ENCODE measurements at regions not wholly inside any gene's neighbourhood (a gene's known extent, or its start where the extent isn't known, plus 50 kb on each side); places are given as distances from the start of the nearest gene placed in this dataset.

DNA sequence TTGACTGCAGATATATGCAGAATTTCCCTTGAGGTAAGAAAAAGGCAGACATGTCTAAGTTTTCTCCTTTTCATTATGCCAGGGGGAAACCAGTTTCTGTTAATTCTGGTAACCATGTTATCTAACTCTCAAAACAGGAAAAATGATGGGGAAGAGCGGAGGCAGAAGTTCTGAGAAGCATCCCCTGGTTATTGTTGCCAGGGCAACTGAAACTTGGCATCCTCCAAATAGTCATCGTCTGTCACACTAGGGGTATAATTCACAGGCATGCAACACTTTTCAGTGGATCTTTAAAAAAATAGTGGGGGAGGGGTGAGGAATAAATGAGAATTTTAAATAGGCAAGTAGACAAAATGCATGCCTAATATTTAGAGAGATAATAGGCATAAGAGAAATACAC, 715.3 kb upstream of the CXADR start:
- intact Hi-C loops (cut with micrococcal nuclease): no loop called here

DNA sequence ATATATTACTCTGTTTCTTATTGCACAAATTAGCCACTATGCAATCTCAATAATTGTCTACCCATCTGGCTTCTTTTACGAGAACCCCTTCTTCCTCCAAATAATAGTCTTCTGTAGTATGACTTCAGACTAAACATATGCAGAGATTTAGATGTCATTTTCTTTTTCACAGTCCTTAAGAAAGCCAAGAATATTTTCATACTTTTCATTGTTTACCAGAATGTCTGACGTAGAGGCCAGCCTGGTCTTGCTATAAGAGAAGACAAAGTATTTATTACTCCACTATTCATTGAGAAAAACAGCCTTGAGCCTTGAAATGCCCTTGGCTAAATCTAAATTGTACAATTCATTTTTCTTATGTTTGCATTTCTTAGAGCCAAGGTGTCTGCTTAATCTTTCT, 714.9 kb upstream of the CXADR start:
- intact Hi-C loops (cut with micrococcal nuclease): no loop called here

DNA sequence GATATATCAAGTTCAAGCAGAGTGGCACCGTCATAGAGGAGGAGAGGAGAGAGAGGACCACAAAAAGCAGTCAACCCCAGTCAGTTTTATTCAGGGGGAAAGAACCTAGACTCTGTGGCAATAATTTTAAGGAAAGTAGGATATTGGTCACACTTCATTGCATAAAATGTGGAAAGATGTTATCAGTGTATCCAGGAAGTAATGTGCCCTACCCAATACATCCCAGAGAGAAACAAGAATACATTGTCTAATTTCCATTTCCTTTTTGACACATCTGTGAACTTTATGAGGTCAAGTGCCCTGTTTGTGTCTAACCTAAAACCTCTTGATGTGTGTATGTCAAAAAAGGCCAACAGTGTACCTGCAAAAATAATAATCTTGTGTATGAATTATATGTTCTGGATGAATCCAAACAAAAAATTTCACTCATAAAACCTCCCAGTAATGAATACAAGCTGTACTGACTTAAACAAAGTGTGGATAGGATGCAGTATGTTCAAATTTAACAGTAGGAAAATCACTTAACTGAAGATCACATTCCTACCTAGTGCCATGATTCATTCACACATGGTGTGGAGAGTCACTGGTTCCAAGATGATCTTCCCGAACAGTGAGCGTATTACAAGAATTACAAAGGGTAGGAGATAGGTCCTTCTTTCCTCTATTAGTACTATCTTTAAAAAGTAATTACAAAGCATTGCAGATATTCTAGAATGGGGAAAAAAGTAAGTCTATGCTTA, 712.1 kb upstream of the CXADR start:
- intact Hi-C loops (cut with micrococcal nuclease): no loop called here

DNA sequence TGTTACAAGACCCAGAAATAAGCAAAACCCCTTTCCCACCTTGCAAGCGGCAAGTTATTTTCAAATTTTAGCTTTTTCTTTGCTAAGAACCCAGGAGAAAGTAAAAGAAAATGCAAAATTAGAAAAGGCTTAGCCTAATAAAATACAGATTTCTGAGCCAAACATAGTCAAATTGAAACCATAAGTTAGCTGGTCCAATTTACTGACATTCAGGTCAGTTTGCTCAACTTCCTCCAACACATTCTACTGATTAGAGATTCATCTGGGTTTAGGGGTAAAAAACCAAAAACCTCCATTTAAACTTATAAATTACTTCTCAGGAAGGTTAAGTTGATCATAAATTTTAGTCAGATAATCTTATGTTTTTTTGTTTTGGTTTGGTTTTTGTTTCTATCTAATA, 701.8 kb upstream of the CXADR start:
- intact Hi-C loops (cut with micrococcal nuclease): loop anchor here (10.0 kb wide), 1 partner anchor 56 kb away; no protein-coding TSS in a partner anchor

DNA sequence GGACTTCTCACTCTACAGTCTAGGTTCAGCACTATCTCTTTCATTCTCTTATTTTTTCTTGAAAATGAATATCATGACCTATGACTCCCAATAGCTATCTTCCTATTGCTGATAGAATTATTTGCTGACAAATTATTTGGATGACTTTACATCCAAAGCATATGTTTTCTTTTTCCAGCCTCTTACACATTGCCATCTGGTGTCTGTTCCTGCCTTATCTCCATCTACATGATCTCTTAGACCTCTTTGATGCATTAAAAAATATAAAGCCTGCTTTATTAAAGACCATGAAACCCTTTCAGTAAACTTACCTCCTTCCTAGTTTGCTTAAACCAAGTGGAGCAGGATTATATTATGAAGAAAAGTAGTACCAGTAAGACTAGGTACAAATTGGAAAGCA, 700.9 kb upstream of the CXADR start:
- intact Hi-C loops (cut with micrococcal nuclease): loop anchor here (10.0 kb wide), 1 partner anchor 57 kb away; no protein-coding TSS in a partner anchor

DNA sequence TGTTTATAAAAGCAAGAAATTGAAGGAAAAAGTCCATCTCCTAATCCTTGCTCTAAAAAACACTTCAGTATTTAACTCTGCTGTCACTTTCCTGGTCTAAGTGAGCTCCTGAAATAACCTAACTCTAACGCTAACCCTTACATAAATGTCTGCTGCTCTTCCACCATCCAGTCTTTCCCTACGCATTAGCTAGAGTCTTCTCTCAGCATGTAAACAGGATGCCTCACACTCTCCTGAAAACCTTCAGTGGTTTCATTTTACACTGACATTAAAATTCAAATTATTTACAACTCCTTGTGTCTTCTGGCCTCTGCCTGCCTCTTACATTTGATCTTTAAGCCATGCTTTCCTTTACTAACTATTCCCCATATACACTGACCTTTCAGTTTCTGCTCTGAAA, 697.6 kb upstream of the CXADR start:
- intact Hi-C loops (cut with micrococcal nuclease): loop anchor here (10.0 kb wide), 1 partner anchor 60 kb away; no protein-coding TSS in a partner anchor

DNA sequence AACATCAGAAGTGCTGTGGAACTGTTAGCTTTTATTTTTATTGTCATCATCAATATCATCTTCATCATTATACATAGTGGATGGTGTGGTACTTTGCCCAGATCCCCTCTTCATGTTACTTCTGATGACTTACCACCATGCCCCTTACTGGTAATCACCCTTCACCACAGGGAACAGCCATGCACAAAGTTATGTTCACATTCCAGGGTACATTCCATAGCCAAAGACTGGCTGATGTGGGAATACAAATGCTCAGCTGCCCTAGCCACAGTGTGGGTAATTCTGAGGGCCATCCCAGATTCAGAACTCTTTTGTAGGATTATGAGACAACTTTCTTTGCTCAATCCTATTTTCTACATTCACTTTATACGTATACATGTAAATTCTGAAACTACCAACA, 691.3 kb upstream of the CXADR start:
- intact Hi-C loops (cut with micrococcal nuclease): no loop called here

GRCh38 chr21:16829532-16829931, 683.3 kb upstream of the CXADR start:
- intact Hi-C loops (cut with micrococcal nuclease): no loop called here

GRCh38 chr21:16832791-16833190, 680.1 kb upstream of the CXADR start:
- intact Hi-C loops (cut with micrococcal nuclease): no loop called here

DNA sequence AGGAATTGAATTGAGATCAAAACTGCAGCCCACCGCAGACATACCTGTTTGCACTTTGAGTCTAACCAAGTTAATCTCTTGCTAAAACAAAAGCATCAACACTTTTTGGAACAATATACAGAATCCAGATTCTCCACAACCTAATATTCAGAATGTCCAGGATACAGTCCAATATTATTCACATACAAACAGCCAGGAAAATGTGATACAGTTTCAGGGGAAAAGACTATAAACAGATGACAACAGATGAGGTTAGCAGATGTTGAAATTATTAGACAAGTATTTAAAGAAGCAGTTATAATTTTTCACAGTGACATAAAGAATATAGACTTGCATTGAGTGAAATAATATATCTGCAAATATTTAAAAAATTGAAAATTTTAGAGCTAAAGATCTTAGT, 678.1 kb upstream of the CXADR start:
- intact Hi-C loops (cut with micrococcal nuclease): no loop called here

DNA sequence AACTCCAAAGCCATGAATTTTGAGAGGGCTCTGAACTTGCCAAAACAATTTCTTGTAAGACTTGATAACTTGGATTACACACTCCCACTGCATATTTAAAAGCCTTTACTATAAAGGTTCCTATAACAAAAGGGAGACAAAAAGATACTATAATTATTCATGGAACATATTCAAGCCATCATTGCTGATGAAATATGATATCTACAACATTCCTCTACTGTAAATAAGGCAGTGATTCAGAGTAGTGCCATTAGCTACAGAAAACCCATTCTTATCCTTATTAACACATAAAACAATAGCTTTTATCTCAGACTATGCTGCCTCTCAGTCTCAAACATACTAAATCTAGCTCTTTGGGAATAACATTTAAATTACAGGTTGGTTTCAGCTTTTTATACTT, 675.5 kb upstream of the CXADR start:
- intact Hi-C loops (cut with micrococcal nuclease): no loop called here

DNA sequence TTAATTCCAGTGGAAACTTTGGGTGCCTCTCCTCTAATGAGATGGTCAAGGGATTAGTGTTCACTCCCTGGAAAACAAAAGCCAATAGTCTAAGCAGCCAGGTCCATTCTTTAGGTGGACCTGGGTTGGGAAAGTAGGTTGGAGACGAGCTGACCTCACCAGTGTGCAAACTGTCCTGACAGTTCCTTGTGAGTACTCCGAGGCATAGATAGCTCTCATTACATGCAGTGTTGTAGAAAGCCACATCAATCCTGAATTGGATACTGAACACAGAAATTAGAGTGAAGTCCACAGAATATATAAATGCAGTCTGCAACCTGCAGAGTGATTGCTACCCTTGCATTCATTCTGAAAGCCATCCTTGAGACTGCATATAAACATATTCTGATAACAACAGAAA, 675.1 kb upstream of the CXADR start:
- intact Hi-C loops (cut with micrococcal nuclease): no loop called here

DNA sequence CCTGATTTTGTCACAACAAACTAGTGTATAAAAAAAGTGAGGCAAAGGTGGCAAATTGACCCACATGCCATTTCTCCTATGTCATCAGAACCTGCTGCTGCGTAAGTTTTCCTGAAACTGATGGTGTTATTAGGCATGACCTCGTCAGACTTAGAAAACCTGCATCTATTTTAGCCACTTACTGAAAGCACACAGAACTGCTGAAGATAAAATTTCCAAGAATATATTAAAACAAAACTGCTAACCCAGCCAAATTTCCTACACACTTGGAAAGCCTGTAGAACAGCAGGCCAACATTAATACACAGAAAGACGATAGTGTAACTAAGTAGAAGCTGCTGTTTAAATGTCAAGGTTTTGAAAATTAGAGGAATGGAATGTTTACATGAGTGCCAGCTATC, 674.5 kb upstream of the CXADR start:
- intact Hi-C loops (cut with micrococcal nuclease): no loop called here

GRCh38 chr21:16840538-16840937, 672.3 kb upstream of the CXADR start:
- intact Hi-C loops (cut with micrococcal nuclease): no loop called here

- intact Hi-C loops (cut with micrococcal nuclease): no loop called here
Measured at GRCh38 chr21:16841975-16842695, 670.7 kb upstream of the CXADR start.

- intact Hi-C loops (cut with micrococcal nuclease): no loop called here
Measured at GRCh38 chr21:16842696-16843035, 670.2 kb upstream of the CXADR start.

- intact Hi-C loops (cut with micrococcal nuclease): no loop called here
Measured at GRCh38 chr21:16847211-16847610, 665.6 kb upstream of the CXADR start.

- intact Hi-C loops (cut with micrococcal nuclease): no loop called here
Measured at GRCh38 chr21:16851054-16851453, 661.8 kb upstream of the CXADR start.

DNA sequence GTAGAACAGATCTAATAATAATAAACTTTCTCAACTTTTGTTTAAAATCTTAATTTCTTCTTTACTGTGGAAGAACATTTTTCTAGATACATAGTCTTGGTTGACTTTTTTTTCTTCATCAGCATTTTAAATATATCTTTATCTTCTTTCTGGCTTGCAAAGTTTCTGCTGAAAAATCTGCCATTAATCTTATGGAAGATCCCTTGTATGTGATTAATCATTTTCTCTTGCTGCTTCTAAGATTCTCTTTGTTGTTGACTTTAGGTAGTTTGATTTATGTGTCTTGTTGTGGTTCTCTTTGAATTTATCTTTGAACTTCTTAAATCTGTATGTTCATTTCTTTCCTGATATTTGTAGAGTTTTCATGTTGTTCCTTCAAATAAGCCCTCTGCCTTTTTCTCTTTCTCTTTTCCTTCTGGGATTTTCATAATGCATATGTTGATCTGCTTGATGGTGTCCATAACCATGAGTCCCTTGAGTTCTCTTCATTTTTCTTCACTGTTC, 657.6 kb upstream of the CXADR start:
- intact Hi-C loops (cut with micrococcal nuclease): no loop called here

DNA sequence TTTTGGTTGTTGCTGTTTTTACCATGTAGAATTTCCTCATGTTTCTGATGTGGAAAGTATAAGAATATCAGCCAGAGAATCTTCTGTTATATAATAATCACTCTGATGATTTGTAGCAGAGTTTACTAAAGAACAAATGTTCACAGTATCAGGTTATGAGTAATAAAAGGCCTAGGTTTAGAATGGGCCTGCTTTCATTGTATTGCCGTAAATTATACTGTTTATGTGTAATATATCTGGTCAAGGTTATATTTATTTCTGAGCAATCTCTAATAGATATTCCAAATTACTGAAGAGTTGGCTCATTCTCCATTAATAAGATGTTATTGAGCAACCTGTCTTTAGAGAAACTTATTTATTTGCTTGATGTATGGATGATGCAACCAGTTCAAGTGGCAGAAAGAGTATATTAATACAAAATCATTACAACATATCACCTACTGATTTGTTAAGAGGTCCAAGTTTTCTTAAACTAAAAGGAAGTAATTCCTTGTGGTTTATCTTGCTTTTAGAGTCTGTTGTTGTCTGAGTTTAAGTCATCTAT, 649.4 kb upstream of the CXADR start:
- intact Hi-C loops (cut with micrococcal nuclease): no loop called here

DNA sequence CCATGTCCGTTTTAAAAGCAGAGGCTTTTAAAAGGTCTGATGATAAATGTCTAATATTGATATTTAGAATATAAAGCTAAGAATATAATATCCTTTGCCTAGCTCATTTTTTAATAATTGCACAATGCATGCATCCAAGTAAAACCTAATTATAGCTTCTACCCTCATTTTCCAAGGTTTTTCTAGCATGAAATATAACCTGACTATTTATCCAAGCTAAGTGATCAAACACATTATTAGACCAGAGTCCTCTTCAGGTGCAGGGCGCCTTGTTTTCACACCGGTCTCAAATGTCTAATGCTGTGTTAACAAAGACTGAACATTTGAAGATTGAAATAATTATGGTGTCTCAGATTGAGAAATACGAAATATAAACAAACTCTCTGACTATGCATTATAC, 648.9 kb upstream of the CXADR start:
- intact Hi-C loops (cut with micrococcal nuclease): no loop called here

- intact Hi-C loops (cut with micrococcal nuclease): no loop called here
Measured at GRCh38 chr21:16865632-16866031, 647.2 kb upstream of the CXADR start.

DNA sequence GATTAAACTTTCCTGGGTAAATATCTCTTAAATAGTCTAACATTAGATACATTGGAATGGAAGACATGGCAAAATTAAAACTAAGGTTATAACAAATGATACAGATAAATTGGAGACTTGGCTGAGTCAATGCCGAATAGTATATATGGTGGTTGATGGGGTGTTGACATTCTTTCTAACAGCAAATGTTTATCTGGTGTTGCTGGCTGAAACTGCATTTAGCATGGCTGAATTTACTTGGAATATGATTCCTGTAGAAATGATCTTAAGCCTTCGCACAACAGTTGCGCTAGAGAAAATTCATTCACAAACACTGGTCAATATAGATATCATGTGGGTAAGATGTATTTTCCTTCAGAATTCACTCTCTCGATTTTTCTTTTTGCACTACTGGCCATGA, 646.0 kb upstream of the CXADR start:
- intact Hi-C loops (cut with micrococcal nuclease): no loop called here

Data from T-helper 2 cell treated with Interferon-gamma antibody and Interleukin-4, amounts not matched to agents 100 ng/mL and 5 ng/mL, for 36 hours (primary cell).